Liver (tissue), 2 donors: ENCODE measurements at regions not wholly inside any gene's neighbourhood (a gene's known extent, or its start where the extent isn't known, plus 50 kb on each side); places are given as distances from the start of the nearest gene placed in this dataset.

ENCODE experiments used
- CTCF ChIP-seq: fragments of 150-350 bp; IDR thresholded peaks from 2 replicates; pipeline ENCODE4 v1.5.1; 2017; ENCODE audit warnings: improper control_type of control experiment, low read depth, low read length; ENCODE audit not compliant: missing input control
- REST ChIP-seq: IDR thresholded peaks from 2 replicates; pipeline ENCODE4 v1.6.1; 2016; ENCODE audit warnings: antibody characterized with exemption, mild to moderate bottlenecking
- donor health status: healthy.

GRCh38 chr5:93300945-93301344 is 280.1 kb downstream of the NR2F1-AS1 start:
- TF ChIP-seq CTCF (no peak), REST (no peak)
